Esophagus squamous epithelium (tissue), 5 donors: ENCODE measurements at regions not wholly inside any gene's neighbourhood (a gene's known extent, or its start where the extent isn't known, plus 50 kb on each side); places are given as distances from the start of the nearest gene placed in this dataset.
"Not testable (repeated sequence)": the region's sequence is repeated elsewhere in the genome, so short reads cannot be mapped to it uniquely, and the experiment has no call there.

Experiments used
- DNase-seq: peaks from one replicate; lab custom pipeline; 2025; lab: John Stamatoyannopoulos, UW
- H3K27ac ChIP-seq, 4 donors: fragments of 200-600 bp; sonication (generic); one replicate each; pipeline ENCODE4 v1.5.1; 2016 to 2019; ENCODE audit warnings: mild to moderate bottlenecking in 1 of 4
- H3K27me3 ChIP-seq, 4 donors: fragments of 200-600 bp; sonication (generic); 1 replicate in 3 of 4; 2 replicates in 1 of 4; pipeline versions ENCODE4 v1.5.1 to v1.6.0; 2017 to 2021; ENCODE audit warnings: antibody characterized with exemption in 1 of 4
- H3K36me3 ChIP-seq, 3 donors: fragments of 200-600 bp; sonication (generic); one replicate each; pipeline ENCODE4 v1.5.1; 2016 to 2019
- H3K4me1 ChIP-seq, 3 donors: fragments of 200-600 bp; sonication (generic); one replicate each; pipeline ENCODE4 v1.5.1; 2017 to 2019
- H3K4me3 ChIP-seq, 4 donors: fragments of 200-600 bp; sonication (generic); 1 replicate in 3 of 4; 2 replicates in 1 of 4; pipeline ENCODE4 v1.5.1; 2016 to 2019; ENCODE audit warnings: mild to moderate bottlenecking in 2 of 4, moderate library complexity in 1 of 4
- H3K9me3 ChIP-seq, 3 donors: fragments of 200-600 bp; sonication (generic); one replicate each; pipeline ENCODE4 v1.5.1; 2016 to 2019
- POLR2A ChIP-seq, 4 donors: fragments of 450-650 bp; IDR thresholded peaks; one replicate each; pipeline ENCODE4 v1.6.1; 2017; ENCODE audit warnings: antibody characterized with exemption in 4 of 4, mild to moderate bottlenecking in 4 of 4, moderate library complexity in 3 of 4
- WGBS, 2 donors: methylation state at CpG; one replicate each; pipeline ENCODE4 v1.1.5; 2018; 5-methylcytosine and 5-hydroxymethylcytosine counted together
- intact Hi-C: fragments of 100-400 bp; cut with DNase I; formaldehyde crosslinking; loops from one replicate; pipeline ENCODE4 v1.15.0; 2022
- TF ChIP-seq, protein P1 (sequence below), 6 experiments: fragments of 450-650 bp in 4 of 6; fragments of 200-600 bp in 2 of 6; sonication (generic) in 2 of 6; IDR thresholded peaks; one replicate each; pipeline ENCODE4 v1.5.1; 2016 to 2019; ENCODE audit warnings: antibody characterized with exemption in 6 of 6, mild to moderate bottlenecking in 4 of 6, moderate library complexity in 4 of 6
- donor health status: DM: yes; HTN: yes; CAD: no.

DNA sequence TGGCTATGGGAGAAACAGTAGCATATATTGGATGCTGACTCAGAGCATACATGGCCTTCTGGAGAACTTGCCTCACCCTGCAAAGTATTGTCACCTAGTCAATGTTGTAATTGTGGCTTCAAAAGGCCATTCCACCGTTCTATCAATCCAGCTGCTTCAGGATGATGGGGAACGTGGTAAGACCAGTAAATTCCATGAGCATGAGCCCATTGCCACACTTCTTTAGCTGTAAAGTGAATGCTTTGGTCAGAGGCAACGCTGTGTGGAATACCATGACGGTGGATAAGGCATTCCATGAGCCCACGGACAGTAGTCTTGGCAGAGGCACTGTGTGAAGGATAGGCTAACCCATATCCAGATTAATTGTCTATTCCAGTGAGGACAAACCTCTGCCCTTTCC lies 1300.1 kb upstream of the ACVR2A start:
- WGBS, 2 donors, result 67 to 92% methylated on average over 3 to 5 of the region's 5 CpGs
- no peak overlapping the region for H3K27ac ChIP-seq
- no peak for DNase-seq
- H3K27me3 ChIP-seq, result no peaks in the 10 kb centered on the region
- TF ChIP-seq, protein P1, sequence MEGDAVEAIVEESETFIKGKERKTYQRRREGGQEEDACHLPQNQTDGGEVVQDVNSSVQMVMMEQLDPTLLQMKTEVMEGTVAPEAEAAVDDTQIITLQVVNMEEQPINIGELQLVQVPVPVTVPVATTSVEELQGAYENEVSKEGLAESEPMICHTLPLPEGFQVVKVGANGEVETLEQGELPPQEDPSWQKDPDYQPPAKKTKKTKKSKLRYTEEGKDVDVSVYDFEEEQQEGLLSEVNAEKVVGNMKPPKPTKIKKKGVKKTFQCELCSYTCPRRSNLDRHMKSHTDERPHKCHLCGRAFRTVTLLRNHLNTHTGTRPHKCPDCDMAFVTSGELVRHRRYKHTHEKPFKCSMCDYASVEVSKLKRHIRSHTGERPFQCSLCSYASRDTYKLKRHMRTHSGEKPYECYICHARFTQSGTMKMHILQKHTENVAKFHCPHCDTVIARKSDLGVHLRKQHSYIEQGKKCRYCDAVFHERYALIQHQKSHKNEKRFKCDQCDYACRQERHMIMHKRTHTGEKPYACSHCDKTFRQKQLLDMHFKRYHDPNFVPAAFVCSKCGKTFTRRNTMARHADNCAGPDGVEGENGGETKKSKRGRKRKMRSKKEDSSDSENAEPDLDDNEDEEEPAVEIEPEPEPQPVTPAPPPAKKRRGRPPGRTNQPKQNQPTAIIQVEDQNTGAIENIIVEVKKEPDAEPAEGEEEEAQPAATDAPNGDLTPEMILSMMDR (IDR thresholded peaks at IDR 0.05), result no peak
- no peak for TF ChIP-seq POLR2A (IDR thresholded peaks at IDR 0.05)
- H3K36me3 ChIP-seq, result no peaks in the 10 kb centered on the region
- intact Hi-C loops, result no loop called here
- no peaks in the 10 kb centered on the region for H3K9me3 ChIP-seq
- H3K4me3 ChIP-seq, result no peak overlapping the region
- H3K4me1 ChIP-seq, result no peaks in the 10 kb centered on the region

DNA sequence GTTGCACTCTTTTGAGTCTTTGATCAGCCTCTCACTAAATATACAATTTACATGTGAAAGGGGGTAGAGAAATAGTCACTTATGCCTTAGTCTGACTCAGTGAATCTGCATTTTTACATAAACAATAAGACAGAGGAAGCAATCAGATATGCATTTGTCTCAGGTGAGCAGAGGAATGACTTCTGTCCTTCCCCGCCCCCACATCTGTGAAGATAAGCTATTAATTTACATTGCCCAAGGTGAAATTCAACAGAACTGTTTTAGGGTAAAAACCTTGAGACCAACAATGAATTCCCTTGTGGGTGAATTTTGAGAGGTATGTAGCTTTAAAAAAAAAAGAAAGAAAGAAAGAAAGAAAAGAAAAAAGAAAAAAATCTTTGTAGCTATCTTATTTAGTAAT lies 1302.9 kb upstream of the ACVR2A start:
- TF ChIP-seq POLR2A (IDR thresholded peaks at IDR 0.05), result no peak
- TF ChIP-seq, protein P1 (IDR thresholded peaks at IDR 0.05), result no peak
- H3K9me3 ChIP-seq, result no peaks in the 10 kb centered on the region
- H3K36me3 ChIP-seq, result no peaks in the 10 kb centered on the region
- no peaks in the 10 kb centered on the region for H3K4me1 ChIP-seq
- H3K27me3 ChIP-seq, result no peaks in the 10 kb centered on the region
- 80 to 86% methylated on average over 1 of the region's 1 CpG for WGBS, 2 donors
- intact Hi-C loops, result no loop called here
- no peak overlapping the region for H3K27ac ChIP-seq
- no peak overlapping the region for H3K4me3 ChIP-seq
- DNase-seq, result no peak

DNA sequence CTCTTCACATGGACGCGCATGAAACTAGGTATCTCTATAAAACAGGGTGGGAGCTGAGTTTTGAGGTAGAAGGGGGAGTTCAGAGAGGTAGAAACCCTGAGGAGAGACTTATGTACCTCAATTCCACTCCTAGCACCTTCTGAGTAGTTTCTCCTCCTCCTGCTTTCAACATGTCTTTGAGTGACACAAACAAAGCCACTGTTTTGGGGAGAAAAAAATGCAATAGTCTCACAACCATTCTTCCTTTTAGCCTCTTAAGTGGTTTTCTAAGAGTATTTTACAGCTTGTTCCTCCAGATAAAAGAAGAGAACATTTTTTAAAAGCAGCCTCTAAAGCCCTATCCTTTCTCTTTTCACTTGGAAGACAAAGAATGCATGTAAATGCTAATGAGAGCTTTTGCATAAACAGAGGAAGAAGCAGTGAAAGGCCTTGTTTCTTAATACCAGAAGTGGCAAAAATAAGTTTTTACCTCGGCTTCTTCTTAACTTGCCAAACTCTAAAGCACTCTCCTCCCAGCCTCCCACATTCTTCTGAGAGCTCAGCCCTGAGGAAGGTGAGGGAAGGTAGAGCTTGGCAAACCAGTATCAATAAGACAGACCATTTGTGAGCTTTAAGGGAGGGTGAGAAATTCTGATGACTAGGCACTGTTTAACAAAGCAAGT lies 1304.4 kb upstream of the ACVR2A start:
- Histone ChIP-seq H3K4me1 (no peaks in the 10 kb centered on the region), H3K36me3 (no peaks in the 10 kb centered on the region), H3K9me3 (no peaks in the 10 kb centered on the region), H3K27me3 (no peaks in the 10 kb centered on the region), H3K27ac (no peak overlapping the region), H3K4me3 (no peak overlapping the region)
- no peak for TF ChIP-seq POLR2A (IDR thresholded peaks at IDR 0.05)
- TF ChIP-seq, protein P1 (IDR thresholded peaks at IDR 0.05), result no peak
- intact Hi-C loops, result no loop called here
- WGBS, 2 donors, result 56 to 66% methylated on average over 3 of the region's 3 CpGs
- no peak for DNase-seq

DNA sequence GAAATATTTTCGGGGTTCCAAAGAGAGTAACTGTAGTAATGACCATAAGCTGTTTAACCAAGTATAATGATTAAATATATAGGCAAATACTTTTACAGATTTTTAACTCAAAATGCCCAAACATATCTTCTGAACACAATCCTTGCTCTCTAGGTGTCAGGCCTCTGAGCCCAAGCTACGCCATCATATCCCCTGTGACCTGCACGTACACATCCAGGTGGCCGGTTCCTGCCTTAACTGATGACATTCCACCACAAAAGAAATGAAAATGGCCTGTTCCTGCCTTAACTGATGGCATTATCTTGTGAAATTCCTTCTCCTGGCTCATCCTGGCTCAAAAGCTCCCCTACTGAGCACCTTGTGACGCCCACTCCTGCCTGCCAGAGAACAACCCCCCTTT lies 1305.1 kb upstream of the ACVR2A start:
- H3K4me3 ChIP-seq, intact Hi-C loops, H3K4me1 ChIP-seq, H3K36me3 ChIP-seq, DNase-seq, H3K9me3 ChIP-seq, H3K27me3 ChIP-seq, H3K27ac ChIP-seq: not testable (repeated sequence)
- whole genome bisulfite sequencing, 2 donors, result 73 to 87% methylated on average over 5 of the region's 5 CpGs

DNA sequence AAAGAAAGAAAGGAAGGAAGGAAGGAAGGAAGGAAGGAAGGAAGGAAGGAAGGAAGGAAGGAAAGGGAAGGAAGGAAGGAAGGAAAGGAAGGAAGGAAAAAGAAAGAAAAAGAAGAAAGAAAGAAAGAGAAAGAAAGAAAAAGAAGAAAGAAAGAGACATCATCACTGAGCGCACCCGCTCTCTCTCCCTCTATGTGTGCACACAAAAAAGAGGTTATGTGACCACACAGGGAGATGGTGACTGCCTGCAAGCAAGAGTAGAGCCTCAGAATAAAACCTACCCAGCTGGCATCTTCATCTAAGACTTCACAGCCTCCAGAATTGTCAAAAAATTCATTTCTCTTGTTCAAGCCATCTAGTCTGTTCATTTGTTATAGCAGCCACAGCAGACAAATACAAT lies 1307.4 kb upstream of the ACVR2A start:
- Histone ChIP-seq H3K27ac (no peak overlapping the region), H3K36me3 (no peaks in the 10 kb centered on the region), H3K27me3 (no peaks in the 10 kb centered on the region), H3K4me1 (no peaks in the 10 kb centered on the region), H3K4me3 (no peak overlapping the region), H3K9me3 (no peaks in the 10 kb centered on the region)
- intact Hi-C loops, result no loop called here
- TF ChIP-seq, protein P1 (IDR thresholded peaks at IDR 0.05), result no peak
- TF ChIP-seq POLR2A (IDR thresholded peaks at IDR 0.05), result no peak
- no peak for DNase-seq
- WGBS, 2 donors, result 91 to 93% methylated on average over 2 of the region's 2 CpGs
